ENCODE measurements at regions not wholly inside any gene's neighbourhood (a gene's known extent, or its start where the extent isn't known, plus 50 kb on each side); places are given as distances from the start of the nearest gene placed in this dataset.

GRCh38 chr1:186757851-186758250 lies 70.9 kb upstream of the PLA2G4A start:
- H3K27ac ChIP-seq = no peak overlapping the region
- H3K36me3 ChIP-seq = no peaks in the 10 kb centered on the region
- TF ChIP-seq CTCF (IDR thresholded peaks at IDR 0.05) = no peak
- H3K4me3 ChIP-seq = no peak overlapping the region
- DNase-seq (no peak), ATAC-seq (no peak)
- H3K4me1 ChIP-seq = no peaks in the 10 kb centered on the region
- no peaks in the 10 kb centered on the region for H3K27me3 ChIP-seq
- intact Hi-C loops (cut with DNase I) = no loop called here
- H3K9me3 ChIP-seq = no peaks in the 10 kb centered on the region

DNA sequence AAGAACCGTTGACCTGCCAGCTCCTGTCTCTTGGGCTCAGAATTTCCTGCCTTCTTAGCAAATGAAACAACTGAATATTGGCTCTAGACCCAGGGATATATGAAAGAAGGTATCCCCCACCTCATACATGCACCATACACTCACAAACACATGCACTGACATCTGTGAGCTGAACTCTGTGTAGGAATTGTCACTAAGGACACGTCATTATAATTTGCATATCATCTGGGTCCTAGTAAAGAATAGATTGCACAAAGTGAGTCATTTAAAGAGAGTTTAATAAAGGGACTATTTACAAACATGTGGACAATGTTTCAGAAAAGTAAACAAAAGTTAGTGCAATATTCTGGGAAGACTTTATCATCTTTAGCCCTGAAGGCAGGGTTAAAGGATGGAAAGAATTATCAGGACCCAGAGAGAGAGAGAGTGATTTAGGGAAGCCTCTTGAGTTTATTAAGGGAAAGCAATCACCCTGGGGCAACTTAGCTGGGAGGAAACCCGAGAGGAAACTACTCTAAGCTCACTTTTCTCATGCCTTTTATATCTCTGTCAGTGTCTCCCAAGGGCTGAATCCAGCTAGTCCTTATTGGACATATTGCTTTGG lies 74.1 kb upstream of the PLA2G4A start:
- no peak for TF ChIP-seq CTCF (IDR thresholded peaks at IDR 0.05)
- ATAC-seq = no peak

DNA sequence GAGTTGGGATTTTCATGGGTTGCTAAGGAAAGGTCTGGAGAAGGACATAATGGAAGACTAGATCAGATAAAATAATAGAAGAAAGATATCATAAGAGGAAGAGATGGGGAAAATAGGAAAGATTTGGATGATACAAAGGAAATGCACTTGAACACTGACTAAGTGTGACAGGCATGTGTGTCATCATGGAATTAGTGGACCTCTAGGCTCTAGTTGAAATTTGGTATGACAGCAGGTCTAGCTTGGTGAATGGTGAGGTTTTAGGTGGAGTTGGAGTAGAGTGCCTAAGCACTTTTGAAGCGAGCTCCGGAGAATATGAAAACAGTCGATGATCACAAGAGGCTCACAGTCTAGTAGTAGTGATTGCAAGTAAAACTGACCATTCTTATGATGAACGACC lies 73.0 kb upstream of the PTGS2 start:
- TF ChIP-seq CTCF (IDR thresholded peaks at IDR 0.05) = no peak
- no peak for ATAC-seq
- Histone ChIP-seq H3K9me3 (peaks cover 0 to 2% of the 10 kb centered on the region in 2 donors), H3K4me1 (no peaks in the 10 kb centered on the region), H3K4me3 (no peak overlapping the region), H3K27me3 (no peaks in the 10 kb centered on the region), H3K36me3 (no peaks in the 10 kb centered on the region), H3K27ac (no peak overlapping the region)
- no peak for DNase-seq
- intact Hi-C loops (cut with DNase I) = no loop called here

More for the DNA sequence above, 74.1 kb upstream of the PLA2G4A start:
- no peak for DNase-seq
- intact Hi-C loops (cut with DNase I) = no loop called here
- Histone ChIP-seq H3K36me3 (no peaks in the 10 kb centered on the region), H3K27ac (no peak overlapping the region), H3K4me3 (no peak overlapping the region), H3K4me1 (no peaks in the 10 kb centered on the region), H3K9me3 (no peaks in the 10 kb centered on the region), H3K27me3 (no peaks in the 10 kb centered on the region)

- no peak overlapping the region for H3K27ac ChIP-seq
- no peaks in the 10 kb centered on the region for H3K36me3 ChIP-seq
- no peaks in the 10 kb centered on the region for H3K4me1 ChIP-seq
- TF ChIP-seq CTCF (IDR thresholded peaks at IDR 0.05) = no peak
- no peak for ATAC-seq
- H3K27me3 ChIP-seq = no peaks in the 10 kb centered on the region
- peaks cover 0 to 11% of the 10 kb centered on the region in 2 donors for H3K9me3 ChIP-seq
- DNase-seq = no peak
- intact Hi-C loops (cut with DNase I) = no loop called here
- no peak overlapping the region for H3K4me3 ChIP-seq
These were observed 70.0 kb upstream of the PTGS2 start for GRCh38 chr1:186750257-186750656.

- TF ChIP-seq CTCF (IDR thresholded peaks at IDR 0.05) = no peak
- intact Hi-C loops (cut with DNase I) = no loop called here
- ATAC-seq (no peak), DNase-seq (no peak)
- H3K36me3 ChIP-seq = no peaks in the 10 kb centered on the region
- peaks cover 0 to 11% of the 10 kb centered on the region in 2 donors for H3K9me3 ChIP-seq
- no peaks in the 10 kb centered on the region for H3K4me1 ChIP-seq
- H3K4me3 ChIP-seq = no peak overlapping the region
- no peaks in the 10 kb centered on the region for H3K27me3 ChIP-seq
- no peak overlapping the region for H3K27ac ChIP-seq
These were observed 69.6 kb upstream of the PTGS2 start for GRCh38 chr1:186749820-186750219.
